Activated T-helper 17 cell treated with anti-CD3 and anti-CD28 coated beads, Interleukin-2, amount 50 U/mL, for 72 hours (primary cell): ENCODE measurements at regions not wholly inside any gene's neighbourhood (a gene's known extent, or its start where the extent isn't known, plus 50 kb on each side); places are given as distances from the start of the nearest gene placed in this dataset.
"Not testable (repeated sequence)": the region's sequence is repeated elsewhere in the genome, so short reads cannot be mapped to it uniquely, and the experiment has no call there.

Experiments
- ATAC-seq: fragments of 150-1000 bp; cut with Tn5 transposase; replicated peaks from 2 replicates; pipeline ENCODE4 v1.10.0; 2021; ENCODE audit warnings: mild to moderate bottlenecking, moderate library complexity
- H3K27ac Mint-ChIP-seq: one replicate; pipeline ENCODE4 v1.8.0; 2022; ENCODE audit warnings: mixed read lengths
- H3K27me3 Mint-ChIP-seq: one replicate; pipeline ENCODE4 v1.8.0; 2022; ENCODE audit warnings: mixed read lengths
- H3K36me3 Mint-ChIP-seq: one replicate; pipeline ENCODE4 v1.8.0; 2022; ENCODE audit warnings: low read depth, mild to moderate bottlenecking, mixed read lengths
- H3K4me1 Mint-ChIP-seq: one replicate; pipeline ENCODE4 v1.8.0; 2022; ENCODE audit warnings: mixed read lengths
- H3K4me3 Mint-ChIP-seq: one replicate; pipeline ENCODE4 v1.8.0; 2022; ENCODE audit warnings: mild to moderate bottlenecking, mixed read lengths
- H3K9me3 Mint-ChIP-seq: one replicate; pipeline ENCODE4 v1.8.0; 2022; ENCODE audit warnings: mixed read lengths

GRCh38 chr3:10726787-10727186, 89.2 kb upstream of the SLC6A11 start:
- ATAC-seq: no peak
- Mint-ChIP-seq H3K27ac (no peak overlapping the region), H3K4me3 (no peak overlapping the region), H3K9me3 (peaks cover 3% of the 10 kb centered on the region), H3K27me3 (peaks cover 30% of the 10 kb centered on the region), H3K36me3 (no peaks in the 10 kb centered on the region), H3K4me1 (no peaks in the 10 kb centered on the region)

- Mint-ChIP-seq H3K27ac (no peak overlapping the region), H3K4me1 (no peaks in the 10 kb centered on the region), H3K4me3 (no peak overlapping the region), H3K27me3 (peaks cover 27% of the 10 kb centered on the region), H3K9me3 (peaks cover 13% of the 10 kb centered on the region), H3K36me3 (no peaks in the 10 kb centered on the region)
- no peak for ATAC-seq
Measured at GRCh38 chr3:10729439-10729838, 86.6 kb upstream of the SLC6A11 start.

GRCh38 chr3:10732292-10732691, 83.7 kb upstream of the SLC6A11 start:
- Mint-ChIP-seq H3K27ac (no peak overlapping the region), H3K36me3 (no peaks in the 10 kb centered on the region), H3K4me1 (no peaks in the 10 kb centered on the region), H3K9me3 (peaks cover 13% of the 10 kb centered on the region), H3K27me3 (peaks cover 27% of the 10 kb centered on the region), H3K4me3 (no peak overlapping the region)
- no peak for ATAC-seq

GRCh38 chr3:10733297-10733696, 82.7 kb upstream of the SLC6A11 start:
- no peaks in the 10 kb centered on the region for H3K4me1 Mint-ChIP-seq
- H3K4me3 Mint-ChIP-seq: no peak overlapping the region
- H3K9me3 Mint-ChIP-seq: peaks cover 13% of the 10 kb centered on the region
- no peaks in the 10 kb centered on the region for H3K36me3 Mint-ChIP-seq
- H3K27me3 Mint-ChIP-seq: peaks cover 30% of the 10 kb centered on the region
- no peak overlapping the region for H3K27ac Mint-ChIP-seq
- no peak for ATAC-seq

- Mint-ChIP-seq H3K27me3 (peaks cover 34% of the 10 kb centered on the region), H3K9me3 (peaks cover 10% of the 10 kb centered on the region)
- not testable (repeated sequence) for H3K4me3 Mint-ChIP-seq, H3K27ac Mint-ChIP-seq, H3K36me3 Mint-ChIP-seq, H3K4me1 Mint-ChIP-seq, ATAC-seq
Measured at GRCh38 chr3:10736444-10736843, 79.6 kb upstream of the SLC6A11 start.

GRCh38 chr3:10737785-10738184, 78.2 kb upstream of the SLC6A11 start:
- Mint-ChIP-seq H3K27ac (no peak overlapping the region), H3K4me3 (peak overlapping the region; percentile 24), H3K27me3 (peaks cover 35% of the 10 kb centered on the region), H3K36me3 (no peaks in the 10 kb centered on the region), H3K4me1 (peaks cover 5% of the 10 kb centered on the region), H3K9me3 (peaks cover 7% of the 10 kb centered on the region)
- no peak for ATAC-seq

GRCh38 chr3:10738688-10739372, 77.2 kb upstream of the SLC6A11 start:
- no peak overlapping the region for H3K27ac Mint-ChIP-seq
- H3K4me1 Mint-ChIP-seq: peaks cover 5% of the 10 kb centered on the region
- peak; percentile 69 for ATAC-seq
- H3K27me3 Mint-ChIP-seq: peaks cover 37% of the 10 kb centered on the region
- H3K4me3 Mint-ChIP-seq: peak overlapping the region; percentile 24
- peaks cover 4% of the 10 kb centered on the region for H3K9me3 Mint-ChIP-seq
- no peaks in the 10 kb centered on the region for H3K36me3 Mint-ChIP-seq

GRCh38 chr3:10740954-10741353, 75.1 kb upstream of the SLC6A11 start:
- H3K36me3 Mint-ChIP-seq: no peaks in the 10 kb centered on the region
- no peak for ATAC-seq
- no peak overlapping the region for H3K4me3 Mint-ChIP-seq
- peaks cover 5% of the 10 kb centered on the region for H3K4me1 Mint-ChIP-seq
- no peak overlapping the region for H3K27ac Mint-ChIP-seq
- no peaks in the 10 kb centered on the region for H3K9me3 Mint-ChIP-seq
- peaks cover 37% of the 10 kb centered on the region for H3K27me3 Mint-ChIP-seq

GRCh38 chr3:10741891-10742671, 73.9 kb upstream of the SLC6A11 start:
- ATAC-seq: no peak

GRCh38 chr3:10743366-10744097, 72.5 kb upstream of the SLC6A11 start:
- H3K4me3 Mint-ChIP-seq: no peak overlapping the region

More at GRCh38 chr3:10741891-10742671, 73.9 kb upstream of the SLC6A11 start:
- H3K27ac Mint-ChIP-seq: no peak overlapping the region
- no peaks in the 10 kb centered on the region for H3K36me3 Mint-ChIP-seq
- no peak overlapping the region for H3K4me3 Mint-ChIP-seq
- H3K9me3 Mint-ChIP-seq: no peaks in the 10 kb centered on the region
- peaks cover 34% of the 10 kb centered on the region for H3K27me3 Mint-ChIP-seq
- H3K4me1 Mint-ChIP-seq: peaks cover 5% of the 10 kb centered on the region

GRCh38 chr3:10744098-10744465, 71.9 kb upstream of the SLC6A11 start:
- H3K36me3 Mint-ChIP-seq: no peaks in the 10 kb centered on the region
- H3K4me1 Mint-ChIP-seq: peaks cover 2% of the 10 kb centered on the region
- H3K4me3 Mint-ChIP-seq: no peak overlapping the region
- ATAC-seq: peak; percentile 77
- H3K27me3 Mint-ChIP-seq: peaks cover 24% of the 10 kb centered on the region
- H3K27ac Mint-ChIP-seq: no peak overlapping the region
- no peaks in the 10 kb centered on the region for H3K9me3 Mint-ChIP-seq

More at GRCh38 chr3:10743366-10744097, 72.5 kb upstream of the SLC6A11 start:
- Mint-ChIP-seq H3K36me3 (no peaks in the 10 kb centered on the region), H3K27me3 (peaks cover 27% of the 10 kb centered on the region), H3K4me1 (peaks cover 5% of the 10 kb centered on the region), H3K9me3 (no peaks in the 10 kb centered on the region), H3K27ac (no peak overlapping the region)
- peak; percentile 23 for ATAC-seq

- no peak for ATAC-seq
- no peak overlapping the region for H3K4me3 Mint-ChIP-seq
- peaks cover 17% of the 10 kb centered on the region for H3K27me3 Mint-ChIP-seq
- no peaks in the 10 kb centered on the region for H3K4me1 Mint-ChIP-seq
- no peaks in the 10 kb centered on the region for H3K36me3 Mint-ChIP-seq
- no peaks in the 10 kb centered on the region for H3K9me3 Mint-ChIP-seq
- H3K27ac Mint-ChIP-seq: no peak overlapping the region
Measured at GRCh38 chr3:10745392-10745791, 70.6 kb upstream of the SLC6A11 start.

GRCh38 chr3:10746001-10746400, 70.0 kb upstream of the SLC6A11 start:
- Mint-ChIP-seq H3K27ac (no peak overlapping the region), H3K36me3 (no peaks in the 10 kb centered on the region), H3K4me3 (no peak overlapping the region), H3K9me3 (no peaks in the 10 kb centered on the region), H3K4me1 (no peaks in the 10 kb centered on the region), H3K27me3 (peaks cover 11% of the 10 kb centered on the region)
- ATAC-seq: no peak

- no peak for ATAC-seq
- H3K27me3 Mint-ChIP-seq: peaks cover 9% of the 10 kb centered on the region
Measured at GRCh38 chr3:10746684-10747083, 69.3 kb upstream of the SLC6A11 start.

GRCh38 chr3:10747341-10747740, 68.7 kb upstream of the SLC6A11 start:
- no peak for ATAC-seq
- no peak overlapping the region for H3K27ac Mint-ChIP-seq
- H3K9me3 Mint-ChIP-seq: no peaks in the 10 kb centered on the region
- no peaks in the 10 kb centered on the region for H3K4me1 Mint-ChIP-seq
- H3K4me3 Mint-ChIP-seq: no peak overlapping the region
- H3K36me3 Mint-ChIP-seq: no peaks in the 10 kb centered on the region
- H3K27me3 Mint-ChIP-seq: peaks cover 9% of the 10 kb centered on the region

More at GRCh38 chr3:10746684-10747083, 69.3 kb upstream of the SLC6A11 start:
- Mint-ChIP-seq H3K36me3 (no peaks in the 10 kb centered on the region), H3K4me1 (no peaks in the 10 kb centered on the region), H3K27ac (no peak overlapping the region), H3K9me3 (no peaks in the 10 kb centered on the region), H3K4me3 (no peak overlapping the region)
